GM12878 (cell line): ENCODE measurements at regions not wholly inside any gene's neighbourhood (a gene's known extent, or its start where the extent isn't known, plus 50 kb on each side); places are given as distances from the start of the nearest gene placed in this dataset.

ENCODE experiments used
- CTCF ChIP-seq, 3 experiments: IDR thresholded peaks in 2 of 3; conservative IDR thresholded peaks in 1 of 3; 2 replicates each; pipeline ENCODE4 v1.5.1; 2011; ENCODE audit warnings: low read depth in 3 of 3, low read length in 3 of 3, mild to moderate bottlenecking in 3 of 3, control low read depth in 2 of 3, moderate library complexity in 2 of 3, inconsistent platforms in 1 of 3, mixed read lengths in 1 of 3; ENCODE audit not compliant: control insufficient read depth in 2 of 3, insufficient read depth in 1 of 3; ENCODE audit errors: extremely low read depth in 1 of 3
- EGR1 ChIP-seq, 2 experiments: IDR thresholded peaks; 1 replicate in 1 of 2; 2 replicates in 1 of 2; pipeline ENCODE4 v1.6.1; 2011 to 2012; ENCODE audit warnings: low read depth in 2 of 2, low read length in 2 of 2, borderline replicate concordance in 1 of 2, mild to moderate bottlenecking in 1 of 2, moderate library complexity in 1 of 2
- EZH2 ChIP-seq: IDR thresholded peaks from 2 replicates; pipeline ENCODE4 v1.6.1; 2012; ENCODE audit warnings: low read depth, mild to moderate bottlenecking, control low read depth, inconsistent platforms, low read length, borderline replicate concordance; ENCODE audit not compliant: control insufficient read depth
- NFIC ChIP-seq: IDR thresholded peaks from 2 replicates; pipeline ENCODE4 v1.6.1; 2012; ENCODE audit warnings: low read depth, mild to moderate bottlenecking, inconsistent platforms, low read length, moderate library complexity
- POLR2AphosphoS5 ChIP-seq: IDR thresholded peaks from 2 replicates; pipeline ENCODE4 v1.6.1; 2011; ENCODE audit warnings: mild to moderate bottlenecking, low read length, inconsistent platforms
- SMAD1 ChIP-seq: fragments of 450-650 bp; IDR thresholded peaks from 2 replicates; pipeline ENCODE4 v1.6.1; 2018; ENCODE audit warnings: mild to moderate bottlenecking, low read depth; ENCODE audit not compliant: partially characterized antibody
- TAF1 ChIP-seq: IDR thresholded peaks from 2 replicates; pipeline ENCODE4 v1.6.1; 2011; ENCODE audit warnings: mild to moderate bottlenecking, low read depth, low read length, borderline replicate concordance
- TF ChIP-seq, protein P1 (sequence below): fragments of 450-650 bp; formaldehyde crosslinking; IDR thresholded peaks from 2 replicates; pipeline ENCODE4 v1.4.0; 2020; ENCODE audit warnings: mild to moderate bottlenecking, moderate library complexity

- no peak for TF ChIP-seq CTCF (IDR thresholded peaks at IDR 0.05 in 2 of 3, conservative IDR thresholded peaks at IDR 0.05 in 1 of 3; ENCODE audit: control insufficient read depth in 2 of 3, extremely low read depth in 1 of 3, insufficient read depth in 1 of 3, low read depth in 3 of 3, low read length in 3 of 3)
- no peak for TF ChIP-seq TAF1
- no peak for TF ChIP-seq POLR2AphosphoS5
- TF ChIP-seq SMAD1: no peak
- no peak for TF ChIP-seq NFIC
- TF ChIP-seq, protein P1, sequence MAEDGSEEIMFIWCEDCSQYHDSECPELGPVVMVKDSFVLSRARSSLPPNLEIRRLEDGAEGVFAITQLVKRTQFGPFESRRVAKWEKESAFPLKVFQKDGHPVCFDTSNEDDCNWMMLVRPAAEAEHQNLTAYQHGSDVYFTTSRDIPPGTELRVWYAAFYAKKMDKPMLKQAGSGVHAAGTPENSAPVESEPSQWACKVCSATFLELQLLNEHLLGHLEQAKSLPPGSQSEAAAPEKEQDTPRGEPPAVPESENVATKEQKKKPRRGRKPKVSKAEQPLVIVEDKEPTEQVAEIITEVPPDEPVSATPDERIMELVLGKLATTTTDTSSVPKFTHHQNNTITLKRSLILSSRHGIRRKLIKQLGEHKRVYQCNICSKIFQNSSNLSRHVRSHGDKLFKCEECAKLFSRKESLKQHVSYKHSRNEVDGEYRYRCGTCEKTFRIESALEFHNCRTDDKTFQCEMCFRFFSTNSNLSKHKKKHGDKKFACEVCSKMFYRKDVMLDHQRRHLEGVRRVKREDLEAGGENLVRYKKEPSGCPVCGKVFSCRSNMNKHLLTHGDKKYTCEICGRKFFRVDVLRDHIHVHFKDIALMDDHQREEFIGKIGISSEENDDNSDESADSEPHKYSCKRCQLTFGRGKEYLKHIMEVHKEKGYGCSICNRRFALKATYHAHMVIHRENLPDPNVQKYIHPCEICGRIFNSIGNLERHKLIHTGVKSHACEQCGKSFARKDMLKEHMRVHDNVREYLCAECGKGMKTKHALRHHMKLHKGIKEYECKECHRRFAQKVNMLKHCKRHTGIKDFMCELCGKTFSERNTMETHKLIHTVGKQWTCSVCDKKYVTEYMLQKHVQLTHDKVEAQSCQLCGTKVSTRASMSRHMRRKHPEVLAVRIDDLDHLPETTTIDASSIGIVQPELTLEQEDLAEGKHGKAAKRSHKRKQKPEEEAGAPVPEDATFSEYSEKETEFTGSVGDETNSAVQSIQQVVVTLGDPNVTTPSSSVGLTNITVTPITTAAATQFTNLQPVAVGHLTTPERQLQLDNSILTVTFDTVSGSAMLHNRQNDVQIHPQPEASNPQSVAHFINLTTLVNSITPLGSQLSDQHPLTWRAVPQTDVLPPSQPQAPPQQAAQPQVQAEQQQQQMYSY: no peak
- no peak for TF ChIP-seq EGR1 (IDR thresholded peaks at IDR 0.05; ENCODE audit: borderline replicate concordance in 1 of 2, low read depth in 2 of 2, low read length in 2 of 2)
- no peak for TF ChIP-seq EZH2
Observed at GRCh38 chr1:232179896-232180778, 449.8 kb downstream of the SIPA1L2 start.
